BJ (cell line): ENCODE measurements at regions not wholly inside any gene's neighbourhood (a gene's known extent, or its start where the extent isn't known, plus 50 kb on each side); places are given as distances from the start of the nearest gene placed in this dataset.

Experiments used
- CTCF ChIA-PET: fragments of 350-600 bp; formaldehyde crosslinking; extraction: SDS; loops from one replicate; lab custom pipeline; 2021; ENCODE audit warnings: antibody characterized with exemption, inconsistent platforms; lab: Yijun Ruan, JAX
- POLR2A ChIA-PET: fragments of 300-600 bp; sonication (Branson Sonifier 250); formaldehyde crosslinking; extraction: SDS; loops from one replicate; lab custom pipeline; 2021; ENCODE audit warnings: antibody characterized with exemption; lab: Charles Lee
- DNase-seq: peaks from one replicate; pipeline ENCODE4 v3.0.0-alpha.2; 2011; ENCODE audit warnings: low read depth
- H3K27me3 ChIP-seq: 2 replicates; pipeline ENCODE4 v1.6.0; 2011; ENCODE audit warnings: low read length; ENCODE audit not compliant: control insufficient read depth, insufficient read depth
- H3K36me3 ChIP-seq: 2 replicates; pipeline ENCODE4 v1.5.1; 2011; ENCODE audit warnings: low read length; ENCODE audit not compliant: control insufficient read depth, insufficient read depth
- H3K4me3 ChIP-seq: 2 replicates; pipeline ENCODE4 v1.5.1; 2011; ENCODE audit warnings: low read depth, mild to moderate bottlenecking, control low read depth, low read length
- CTCF ChIP-seq: IDR thresholded peaks from 2 replicates; pipeline ENCODE4 v1.5.1; 2011; ENCODE audit warnings: low read depth, mild to moderate bottlenecking, control low read depth, inconsistent platforms, low read length, moderate library complexity; ENCODE audit not compliant: insufficient read depth

- CTCF ChIA-PET: no interaction called here
- no peaks in the 10 kb centered on the region for H3K27me3 ChIP-seq
- no peak for TF ChIP-seq CTCF
- POLR2A ChIA-PET: no interaction called here
- H3K36me3 ChIP-seq: no peaks in the 10 kb centered on the region
- no peak overlapping the region for H3K4me3 ChIP-seq
- no peak for DNase-seq
Observed at GRCh38 chrX:117092641-117093040, 629.9 kb upstream of the CT83 start.

GRCh38 chrX:117063224-117063623 lies 600.4 kb upstream of the CT83 start:
- no peak for DNase-seq
- no peak overlapping the region for H3K4me3 ChIP-seq
- no peak for TF ChIP-seq CTCF
- CTCF ChIA-PET: no interaction called here
- POLR2A ChIA-PET: no interaction called here
- no peaks in the 10 kb centered on the region for H3K36me3 ChIP-seq
- no peaks in the 10 kb centered on the region for H3K27me3 ChIP-seq

- POLR2A ChIA-PET: no interaction called here
- no peaks in the 10 kb centered on the region for H3K27me3 ChIP-seq
- DNase-seq: no peak
Observed at GRCh38 chrX:117059848-117060247, 597.1 kb upstream of the CT83 start.

GRCh38 chrX:117053260-117053659 lies 590.5 kb upstream of the CT83 start:
- CTCF ChIA-PET: no interaction called here
- Histone ChIP-seq H3K27me3 (no peaks in the 10 kb centered on the region), H3K4me3 (no peak overlapping the region), H3K36me3 (no peaks in the 10 kb centered on the region)
- DNase-seq: no peak
- TF ChIP-seq CTCF: no peak
- POLR2A ChIA-PET: no interaction called here

More at GRCh38 chrX:117059848-117060247, 597.1 kb upstream of the CT83 start:
- Histone ChIP-seq H3K36me3 (no peaks in the 10 kb centered on the region), H3K4me3 (no peak overlapping the region)
- CTCF ChIA-PET: no interaction called here
- TF ChIP-seq CTCF: no peak

GRCh38 chrX:117038918-117039440 lies 576.2 kb upstream of the CT83 start:
- DNase-seq: no peak

More at GRCh38 chrX:117038918-117039440, 576.2 kb upstream of the CT83 start:
- Histone ChIP-seq H3K4me3 (no peak overlapping the region), H3K27me3 (no peaks in the 10 kb centered on the region), H3K36me3 (no peaks in the 10 kb centered on the region)
- ChIA-PET POLR2A (no interaction called here), CTCF (no interaction called here)
- no peak for TF ChIP-seq CTCF
